Heart right ventricle (tissue), 16 donors: ENCODE measurements at regions not wholly inside any gene's neighbourhood (a gene's known extent, or its start where the extent isn't known, plus 50 kb on each side); places are given as distances from the start of the nearest gene placed in this dataset.
"Not testable (repeated sequence)": the region's sequence is repeated elsewhere in the genome, so short reads cannot be mapped to it uniquely, and the experiment has no call there.

ENCODE experiments used
- ATAC-seq, 8 donors: fragments of 200-7000 bp; cut with Tn5 transposase; one replicate each; pipeline ENCODE4 v1.9.1; 2020; ENCODE audit warnings: mild to moderate bottlenecking in 8 of 8, moderate library complexity in 8 of 8, moderate number of reproducible peaks in 1 of 8
- DNase-seq, 2 donors: peaks; one replicate each; pipeline ENCODE4 v3.0.0-alpha.2; 2020
- H3K27ac ChIP-seq, 10 donors: fragments of 200-600 bp; sonication (generic) in 2 of 10; one replicate each; pipeline versions ENCODE4 v1.5.0 to v1.8.0; 2020 to 2022; ENCODE audit warnings: mild to moderate bottlenecking in 3 of 10
- H3K27me3 ChIP-seq, 7 donors: fragments of 200-600 bp; one replicate each; pipeline ENCODE4 v1.8.0; 2021 to 2022; ENCODE audit warnings: mild to moderate bottlenecking in 2 of 7
- H3K36me3 ChIP-seq, 9 donors: fragments of 200-600 bp; sonication (generic) in 1 of 9; one replicate each; pipeline versions ENCODE4 v1.5.0 to v1.8.0; 2020 to 2022; ENCODE audit warnings: mild to moderate bottlenecking in 2 of 9
- H3K4me1 ChIP-seq, 9 donors: fragments of 200-600 bp; sonication (generic) in 1 of 9; one replicate each; pipeline versions ENCODE4 v1.5.0 to v1.8.0; 2020 to 2022; ENCODE audit warnings: mild to moderate bottlenecking in 4 of 9
- H3K4me3 ChIP-seq, 10 donors: fragments of 200-600 bp; sonication (generic) in 2 of 10; one replicate each; pipeline versions ENCODE4 v1.5.0 to v1.8.0; 2020 to 2022; ENCODE audit warnings: mild to moderate bottlenecking in 7 of 10, moderate library complexity in 2 of 10
- H3K9me3 ChIP-seq, 11 donors: fragments of 200-600 bp in 10 of 11; sonication (generic) in 2 of 11; one replicate each; pipeline versions ENCODE4 v1.5.0 to v1.8.0; 2013 to 2022; ENCODE audit warnings: mild to moderate bottlenecking in 2 of 11, control low read depth in 1 of 11, moderate library complexity in 1 of 11
- CTCF ChIP-seq, 9 donors: fragments of 200-600 bp; sonication (generic) in 2 of 9; IDR thresholded peaks; one replicate each; pipeline versions ENCODE4 v1.5.0 to v1.8.0; 2021 to 2022; ENCODE audit warnings: antibody characterized with exemption in 9 of 9, mild to moderate bottlenecking in 5 of 9, moderate library complexity in 1 of 9
- WGBS, 2 donors: extraction: QIAGEN DNeasy Blood & Tissue Kit; methylation state at CpG; one replicate each; pipeline ENCODE4 v1.1.7; 2013; ENCODE audit warnings: inconsistent platforms in 1 of 2; 5-methylcytosine and 5-hydroxymethylcytosine counted together
- intact Hi-C, 10 donors: fragments of 100-400 bp; cut with DNase I; formaldehyde crosslinking; loops; one replicate each; pipeline versions ENCODE4 v1.11.1 to v1.14.2; 2022
- donor health status: Arrhythmogenic right ventricular cardiomyopathy.
- donor health status: ischemic (EF 13 %, LVEDD 7.1; RV severe dilation, severe dysfunction).
- donor health status: healthy with polysubstance abuse.
- donor health status: DM: no; HTN: yes; CAD: no.
- donor health status: DM: no; HTN: no; CAD: no.
- donor health status: ischemic (EF 25% LVEDD 6.9; RV normal size, moderate dysfunction).
- donor health status: ischemic (EF 25% LVEDD 5.7; RV mildly dilated, moderate dysfunction).
- donor health status: healthy.
- donor health status: DM: yes; HTN: yes; CAD: no.
- donor health status: Ischemic cardiomyopathy.
- donor health status: ischemic (EF 35%, LVEDD 5.7; RV mildly dilated, moderate dysfunction).
- donor health status: nonischemic (EF 11% LVEDD 7.7; RV severe dilation, severe dysfunction).
- donor health status: DM: yes; HTN: yes; CAD: no.
- donor health status: PGD.
- donor health status: ischemic (EF 29% LVEDD 5.4; RV normal size, mild dysfunction).
- donor health status: nonischemic (EF 23%, LVEDD 6.1; RV moderate dilation, normal function).

- Histone ChIP-seq H3K4me1 (no peaks in the 10 kb centered on the region), H3K9me3 (no peaks in the 10 kb centered on the region), H3K36me3 (no peaks in the 10 kb centered on the region), H3K27ac (no peak overlapping the region), H3K4me3 (no peak overlapping the region), H3K27me3 (no peaks in the 10 kb centered on the region)
- 96 to 98% methylated on average over 3 of the region's 3 CpGs for WGBS, 2 donors
- intact Hi-C loops, result no loop called here
- no peak for ATAC-seq
- no peak for DNase-seq
- TF ChIP-seq CTCF (IDR thresholded peaks at IDR 0.05), result no peak
These were observed 202.7 kb upstream of the SPOPL start for GRCh38 chr2:138298900-138299299.

DNA sequence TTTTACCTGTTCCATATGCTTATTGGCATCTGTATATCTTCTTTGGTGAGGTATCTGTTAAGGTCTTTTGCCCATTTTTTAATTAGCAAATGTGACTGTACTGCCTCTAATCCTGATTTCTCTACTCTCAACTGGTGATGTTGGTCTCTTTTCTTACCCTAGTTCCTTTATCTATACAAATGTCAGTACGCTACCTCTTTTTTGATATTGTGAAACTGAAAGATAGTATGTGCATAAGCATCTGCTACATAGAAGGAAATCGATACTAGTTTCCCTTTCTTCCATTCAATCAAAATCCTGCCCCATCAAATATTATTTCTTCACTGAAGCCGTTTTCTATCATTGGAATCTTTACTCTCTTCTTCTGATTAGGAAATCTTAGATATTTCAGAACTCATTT is 194.9 kb upstream of the SPOPL start:
- H3K4me1 ChIP-seq, result no peaks in the 10 kb centered on the region
- 94 to 96% methylated on average over 3 of the region's 3 CpGs for WGBS, 2 donors
- DNase-seq (no peak), ATAC-seq (no peak)
- TF ChIP-seq CTCF (IDR thresholded peaks at IDR 0.05), result no peak
- no peaks in the 10 kb centered on the region for H3K36me3 ChIP-seq
- H3K9me3 ChIP-seq, result no peaks in the 10 kb centered on the region
- no peak overlapping the region for H3K4me3 ChIP-seq
- H3K27ac ChIP-seq, result no peak overlapping the region
- H3K27me3 ChIP-seq, result no peaks in the 10 kb centered on the region
- intact Hi-C loops, result no loop called here

DNA sequence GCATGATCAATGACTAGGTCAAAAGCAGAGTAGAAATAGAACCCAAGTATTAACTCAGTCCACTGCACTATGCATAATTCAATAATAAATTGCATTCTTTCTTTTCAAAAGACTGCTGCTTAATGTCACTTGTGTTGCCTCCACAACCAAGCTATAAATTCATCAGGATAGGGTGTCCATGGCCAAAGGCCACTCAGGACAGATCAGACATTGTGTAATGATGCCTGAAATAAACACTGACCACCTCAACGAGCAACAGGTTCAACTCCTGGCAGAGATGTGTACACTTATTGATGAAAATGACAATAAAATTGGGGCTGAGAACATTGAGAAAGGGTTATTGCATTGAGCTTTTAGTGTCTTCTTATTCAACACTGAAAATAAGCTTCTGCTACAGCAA is 194.5 kb upstream of the SPOPL start:
- Histone ChIP-seq H3K27me3 (no peaks in the 10 kb centered on the region), H3K36me3 (no peaks in the 10 kb centered on the region), H3K9me3 (no peaks in the 10 kb centered on the region), H3K4me1 (no peaks in the 10 kb centered on the region), H3K27ac (no peak overlapping the region), H3K4me3 (no peak overlapping the region)
- ATAC-seq (no peak), DNase-seq (no peak)
- no peak for TF ChIP-seq CTCF (IDR thresholded peaks at IDR 0.05)
- intact Hi-C loops, result no loop called here
- WGBS, 2 donors, result 58 to 68% methylated on average over 1 of the region's 1 CpG

DNA sequence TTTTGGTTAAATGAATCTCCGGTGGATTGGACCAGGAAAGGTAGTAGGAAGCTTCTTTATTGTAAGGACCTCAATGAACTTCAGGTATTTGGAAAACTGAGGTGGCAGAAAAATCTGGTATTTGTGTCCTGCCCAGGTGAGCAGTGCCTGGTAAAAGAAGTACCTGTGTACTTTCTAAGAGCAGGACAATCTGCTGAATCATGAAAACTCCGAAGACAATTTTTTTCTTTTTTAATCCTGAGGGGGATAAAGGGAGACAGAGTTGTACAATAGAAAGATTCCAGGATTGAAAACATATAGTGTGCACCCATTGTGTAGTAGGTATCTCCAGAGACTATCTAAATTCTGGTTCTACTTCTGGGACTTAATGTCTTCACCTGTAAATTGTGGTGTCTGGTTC is 191.8 kb upstream of the SPOPL start:
- Histone ChIP-seq H3K9me3 (no peaks in the 10 kb centered on the region), H3K36me3 (no peaks in the 10 kb centered on the region), H3K4me1 (no peaks in the 10 kb centered on the region), H3K4me3 (no peak overlapping the region), H3K27ac (no peak overlapping the region), H3K27me3 (no peaks in the 10 kb centered on the region)
- ATAC-seq (no peak), DNase-seq (no peak)
- intact Hi-C loops, result no loop called here
- TF ChIP-seq CTCF (IDR thresholded peaks at IDR 0.05), result no peak
- WGBS, 2 donors, result 94 to 95% methylated on average over 2 of the region's 2 CpGs

GRCh38 chr2:138312061-138312460 is 189.5 kb upstream of the SPOPL start:
- WGBS, 2 donors, result 85 to 88% methylated on average over 4 of the region's 4 CpGs
- intact Hi-C loops, result no loop called here
- H3K4me3 ChIP-seq, result no peak overlapping the region

GRCh38 chr2:138315619-138316018 is 186.0 kb upstream of the SPOPL start:
- H3K4me1 ChIP-seq, intact Hi-C loops, H3K9me3 ChIP-seq, H3K36me3 ChIP-seq, H3K4me3 ChIP-seq, H3K27me3 ChIP-seq, ATAC-seq, DNase-seq, H3K27ac ChIP-seq: not testable (repeated sequence)

More at GRCh38 chr2:138312061-138312460, 189.5 kb upstream of the SPOPL start:
- Histone ChIP-seq H3K27me3 (no peaks in the 10 kb centered on the region), H3K4me1 (no peaks in the 10 kb centered on the region), H3K36me3 (no peaks in the 10 kb centered on the region), H3K9me3 (peaks cover 0 to 9% (median 0%) of the 10 kb centered on the region in 11 donors), H3K27ac (no peak overlapping the region)
- no peak for DNase-seq
- ATAC-seq, result no peak
- no peak for TF ChIP-seq CTCF (IDR thresholded peaks at IDR 0.05)
